Upper lobe of left lung (tissue), 4 donors: ENCODE measurements at regions not wholly inside any gene's neighbourhood (a gene's known extent, or its start where the extent isn't known, plus 50 kb on each side); places are given as distances from the start of the nearest gene placed in this dataset.

Experiments used
- CTCF ChIP-seq, 6 experiments: fragments of 450-650 bp in 4 of 6; fragments of 200-600 bp in 2 of 6; sonication (generic) in 2 of 6; IDR thresholded peaks; one replicate each; pipeline ENCODE4 v1.5.1; 2016 to 2019; ENCODE audit warnings: antibody characterized with exemption in 6 of 6
- POLR2A ChIP-seq, 4 donors: fragments of 450-650 bp; IDR thresholded peaks; one replicate each; pipeline ENCODE4 v1.5.1; 2016 to 2017; ENCODE audit warnings: antibody characterized with exemption in 4 of 4, mild to moderate bottlenecking in 2 of 4
- POLR2AphosphoS5 ChIP-seq, 2 donors: sonication (generic); formaldehyde crosslinking; IDR thresholded peaks; one replicate each; pipeline ENCODE4 v1.5.1; 2017; ENCODE audit warnings: antibody characterized with exemption in 2 of 2

- TF ChIP-seq POLR2AphosphoS5 (IDR thresholded peaks at IDR 0.05) (no peak), POLR2A (IDR thresholded peaks at IDR 0.05) (no peak), CTCF (IDR thresholded peaks at IDR 0.05) (no peak)
These were observed 103.7 kb upstream of the TMEM106B start for GRCh38 chr7:12107381-12107780.
